HFFc6 (cell line): ENCODE measurements at regions not wholly inside any gene's neighbourhood (a gene's known extent, or its start where the extent isn't known, plus 50 kb on each side); places are given as distances from the start of the nearest gene placed in this dataset.
A peak's percentile ranks its signal among the peaks of the same experiment; 100 is the strongest.

Experiments
- DNase-seq: peaks from one replicate; pipeline ENCODE4 v3.0.0-alpha.2; 2018
- H3K27ac Mint-ChIP-seq: 2 replicates; pipeline ENCODE4 v1.8.0; 2020; ENCODE audit warnings: mild to moderate bottlenecking, mixed read lengths
- H3K27me3 Mint-ChIP-seq: 2 replicates; pipeline ENCODE4 v1.8.0; 2021; ENCODE audit warnings: mild to moderate bottlenecking, moderate library complexity, mixed read lengths; ENCODE audit not compliant: insufficient read depth
- H3K36me3 Mint-ChIP-seq: 2 replicates; pipeline ENCODE4 v1.8.0; 2021; ENCODE audit warnings: low read depth, mixed read lengths
- H3K4me1 Mint-ChIP-seq: 2 replicates; pipeline ENCODE4 v1.8.0; 2020; ENCODE audit warnings: low read depth, mixed read lengths
- H3K4me3 Mint-ChIP-seq: 2 replicates; pipeline ENCODE4 v1.8.0; 2020; ENCODE audit warnings: mild to moderate bottlenecking, moderate library complexity, mixed read lengths
- H3K9me3 Mint-ChIP-seq: 2 replicates; pipeline ENCODE4 v1.8.0; 2020; ENCODE audit warnings: mild to moderate bottlenecking, mixed read lengths
- CTCF ChIP-seq: fragments of 200-600 bp; sonication (generic); IDR thresholded peaks from 2 replicates; pipeline ENCODE4 v1.5.0; 2021; ENCODE audit warnings: antibody characterized with exemption, mild to moderate bottlenecking

DNA sequence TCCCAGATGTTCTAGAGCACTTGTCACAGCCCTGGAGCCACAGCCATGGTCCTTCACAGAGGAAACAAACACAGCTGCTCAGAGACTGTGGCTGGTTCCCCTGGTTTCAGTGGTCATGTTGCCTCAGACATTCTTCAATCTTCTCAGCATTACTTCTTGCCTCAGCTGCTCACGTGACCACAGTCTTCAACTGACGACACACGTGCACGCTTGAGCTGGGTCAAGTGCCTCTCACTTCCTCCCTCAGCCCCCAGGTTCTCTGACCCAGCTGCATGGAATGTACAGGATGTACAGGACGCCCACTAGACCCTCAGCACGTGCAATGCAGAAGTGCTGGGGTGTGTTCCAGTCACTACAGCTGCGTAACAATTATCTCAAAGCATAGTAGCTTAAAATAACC lies 159.8 kb upstream of the GGTLC1 start:
- H3K4me3 Mint-ChIP-seq, result no peak overlapping the region
- H3K36me3 Mint-ChIP-seq, result no peaks in the 10 kb centered on the region
- H3K27me3 Mint-ChIP-seq, result peaks cover 8% of the 10 kb centered on the region
- no peak for DNase-seq
- TF ChIP-seq CTCF, result no peak
- H3K4me1 Mint-ChIP-seq, result no peaks in the 10 kb centered on the region
- H3K9me3 Mint-ChIP-seq, result peaks cover 6% of the 10 kb centered on the region
- no peak overlapping the region for H3K27ac Mint-ChIP-seq

DNA sequence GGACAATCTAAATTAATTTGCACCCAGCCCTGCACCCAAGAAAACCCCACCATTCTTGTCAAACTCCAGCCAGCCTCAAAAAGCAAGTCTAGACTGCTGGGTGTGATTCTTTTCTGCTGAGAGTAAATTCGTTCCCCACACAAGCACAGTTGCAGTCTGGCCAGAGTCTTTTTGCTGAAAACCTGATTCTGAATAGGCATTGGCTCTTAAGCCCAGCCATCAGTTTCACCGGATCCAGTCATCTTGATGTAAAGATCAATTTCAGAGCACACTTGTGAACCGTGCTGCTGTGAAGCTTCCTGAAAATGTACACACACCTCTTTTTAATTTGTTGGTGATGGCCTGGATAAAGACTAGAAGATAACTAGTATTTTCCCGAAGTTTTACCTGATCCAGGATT lies 159.4 kb upstream of the GGTLC1 start:
- H3K9me3 Mint-ChIP-seq, result peaks cover 2% of the 10 kb centered on the region
- no peak for TF ChIP-seq CTCF
- no peak overlapping the region for H3K4me3 Mint-ChIP-seq
- H3K27me3 Mint-ChIP-seq, result peaks cover 8% of the 10 kb centered on the region; the same call in 1 of the 2 replicates
- no peak for DNase-seq
- H3K27ac Mint-ChIP-seq, result no peak overlapping the region
- no peaks in the 10 kb centered on the region for H3K4me1 Mint-ChIP-seq
- H3K36me3 Mint-ChIP-seq, result no peaks in the 10 kb centered on the region

- TF ChIP-seq CTCF, result no peak
- Mint-ChIP-seq H3K27ac (no peak overlapping the region), H3K9me3 (no peaks in the 10 kb centered on the region; the same call in none of the 2 replicates), H3K36me3 (no peaks in the 10 kb centered on the region), H3K27me3 (peaks cover 6% of the 10 kb centered on the region; the same call in 1 of the 2 replicates), H3K4me1 (no peaks in the 10 kb centered on the region), H3K4me3 (no peak overlapping the region)
- DNase-seq, result no peak
Observed at GRCh38 chr20:24147479-24147878, 158.9 kb upstream of the GGTLC1 start.

DNA sequence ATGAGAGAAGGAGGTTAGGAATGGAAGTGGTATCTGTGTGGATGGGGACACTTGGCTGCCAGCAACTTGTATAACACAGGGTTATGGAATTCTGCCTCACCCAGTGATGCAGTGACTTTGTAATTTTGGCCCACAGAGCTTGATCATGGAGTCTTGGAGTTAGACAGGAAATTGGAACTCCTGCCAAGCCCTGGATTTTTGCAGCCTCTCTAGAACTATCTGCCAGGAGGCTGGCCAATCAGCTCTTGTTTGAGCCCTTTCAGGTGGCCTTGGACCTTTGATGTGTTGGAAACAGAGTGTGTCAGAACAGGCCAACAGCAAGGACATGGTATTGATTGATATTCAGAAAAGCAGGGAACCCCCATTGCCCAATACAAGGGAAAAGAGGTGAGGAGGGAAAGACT lies 157.7 kb upstream of the GGTLC1 start:
- no peak overlapping the region for H3K4me3 Mint-ChIP-seq
- no peaks in the 10 kb centered on the region; the same call in none of the 2 replicates for H3K9me3 Mint-ChIP-seq
- TF ChIP-seq CTCF, result no peak
- DNase-seq, result peak; percentile 6
- no peaks in the 10 kb centered on the region for H3K36me3 Mint-ChIP-seq
- H3K27ac Mint-ChIP-seq, result no peak overlapping the region
- H3K27me3 Mint-ChIP-seq, result peaks cover 6% of the 10 kb centered on the region; the same call in 1 of the 2 replicates
- no peaks in the 10 kb centered on the region for H3K4me1 Mint-ChIP-seq

DNA sequence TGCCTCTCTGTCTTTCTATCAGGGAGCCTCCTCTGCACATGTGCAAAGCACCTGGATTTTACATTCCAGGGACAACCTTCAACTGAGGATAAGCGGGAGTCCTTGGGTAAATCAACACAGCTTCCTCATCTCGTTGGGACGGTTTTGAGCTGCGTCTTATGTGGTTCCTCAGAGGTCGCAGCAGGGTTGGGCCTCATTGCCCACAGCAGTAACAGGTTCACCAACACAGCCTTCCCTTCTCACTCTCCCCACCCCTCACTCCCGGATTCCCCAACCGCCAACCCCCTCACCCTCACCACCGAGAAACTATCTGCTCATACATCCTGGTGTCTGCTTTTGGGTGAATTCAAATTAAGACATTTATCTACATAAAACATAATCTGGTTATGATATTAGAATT lies 155.8 kb upstream of the GGTLC1 start:
- no peaks in the 10 kb centered on the region for H3K4me1 Mint-ChIP-seq
- H3K4me3 Mint-ChIP-seq, result no peak overlapping the region
- H3K27ac Mint-ChIP-seq, result no peak overlapping the region
- no peaks in the 10 kb centered on the region; the same call in 1 of the 2 replicates for H3K9me3 Mint-ChIP-seq
- DNase-seq, result no peak
- H3K36me3 Mint-ChIP-seq, result no peaks in the 10 kb centered on the region
- no peak for TF ChIP-seq CTCF
- H3K27me3 Mint-ChIP-seq, result peaks cover 6% of the 10 kb centered on the region; the same call in 1 of the 2 replicates

DNA sequence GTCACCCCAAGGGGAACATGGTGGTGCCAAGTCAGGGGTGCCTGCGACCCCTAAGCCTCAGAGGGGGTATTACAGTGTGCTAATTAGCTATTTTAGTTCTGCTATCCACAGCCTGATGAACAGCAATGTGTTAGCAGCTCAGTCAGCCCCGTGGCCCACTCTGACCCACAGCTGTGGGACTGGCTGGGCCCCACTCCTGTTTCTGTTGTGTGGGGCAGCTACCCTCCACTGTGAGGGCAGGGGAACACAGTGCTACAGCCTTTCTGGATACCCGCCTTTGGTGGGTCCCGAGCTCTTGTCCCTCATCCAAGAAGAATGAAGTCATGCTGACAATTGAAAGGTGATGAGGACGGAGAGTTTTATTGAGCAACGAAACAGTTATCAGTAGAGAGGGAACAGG lies 152.5 kb upstream of the GGTLC1 start:
- TF ChIP-seq CTCF, result 0 out of 2 replicates have a peak, but pooled peaks have one; percentile 10
- no peak overlapping the region for H3K27ac Mint-ChIP-seq
- no peaks in the 10 kb centered on the region for H3K36me3 Mint-ChIP-seq
- no peak for DNase-seq
- H3K27me3 Mint-ChIP-seq, result no peaks in the 10 kb centered on the region; the same call in none of the 2 replicates
- no peaks in the 10 kb centered on the region; the same call in none of the 2 replicates for H3K9me3 Mint-ChIP-seq
- no peaks in the 10 kb centered on the region for H3K4me1 Mint-ChIP-seq
- no peak overlapping the region for H3K4me3 Mint-ChIP-seq
